Endothelial cell of umbilical vein (primary cell): ENCODE measurements at regions not wholly inside any gene's neighbourhood (a gene's known extent, or its start where the extent isn't known, plus 50 kb on each side); places are given as distances from the start of the nearest gene placed in this dataset.

Experiments
- BruUV-seq: library from RNA; stranded (reverse); fragments of 400-500 nt; replicated peaks from 2 replicates; lab custom pipeline; 2021; lab: Mats Ljungman, UMichigan
- CTCF ChIA-PET: fragments of 300-600, 350-600 bp; sonication (Branson Sonifier 250); formaldehyde crosslinking; loops from one replicate; lab custom pipeline; 2021; ENCODE audit warnings: antibody characterized with exemption, inconsistent platforms; lab: Charles Lee
- POLR2A ChIA-PET: fragments of 300-600, 350-600 bp; sonication (Branson Sonifier 250); formaldehyde crosslinking; loops from one replicate; lab custom pipeline; 2021; ENCODE audit warnings: antibody characterized with exemption, inconsistent platforms; lab: Charles Lee
- DNase-seq: peaks from one replicate; pipeline ENCODE4 v3.0.0-alpha.2; 2011; ENCODE audit warnings: low read depth, low spot score
- FAIRE-seq: peaks from 2 replicates; lab custom pipeline; 2011; peaks lifted over from hg19 to GRCh38; lab: Jason Lieb, UNC
- H2AFZ ChIP-seq: 2 replicates; pipeline ENCODE4 v1.6.0; 2012; ENCODE audit warnings: low read depth, low read length, control low read depth, inconsistent platforms
- H3K27ac ChIP-seq: 2 replicates; pipeline ENCODE4 v1.5.1; 2011; ENCODE audit warnings: low read depth, mild to moderate bottlenecking, control low read depth, low read length, moderate library complexity; ENCODE audit not compliant: insufficient read depth
- H3K27me3 ChIP-seq, 2 experiments: 2 replicates each; pipeline versions ENCODE4 v1.6.0 to v1.6.1; 2011; ENCODE audit warnings: low read length in 2 of 2, mixed read lengths in 1 of 2; ENCODE audit not compliant: control insufficient read depth in 2 of 2, insufficient read depth in 2 of 2
- H3K36me3 ChIP-seq, 2 experiments: 2 replicates in 1 of 2; 3 replicates in 1 of 2; pipeline ENCODE4 v1.5.1; 2011; ENCODE audit warnings: low read length in 2 of 2, mild to moderate bottlenecking in 1 of 2, moderate library complexity in 1 of 2; ENCODE audit not compliant: control insufficient read depth in 2 of 2, insufficient read depth in 2 of 2; ENCODE audit errors: extremely low read depth in 1 of 2
- H3K4me1 ChIP-seq: 3 replicates; pipeline ENCODE4 v1.5.1; 2011; ENCODE audit warnings: mild to moderate bottlenecking, low read length; ENCODE audit not compliant: control insufficient read depth, insufficient read depth; ENCODE audit errors: extremely low read depth
- H3K4me2 ChIP-seq: 2 replicates; pipeline ENCODE4 v1.6.1; 2011; ENCODE audit warnings: low read length, control low read depth, mixed read lengths; ENCODE audit not compliant: insufficient read depth
- H3K4me3 ChIP-seq, 3 experiments: fragments of 200-600 bp in 1 of 3; sonication (generic), shearing (Covaris generic) in 1 of 3; replicated peaks in 1 of 3; 2 replicates each; pipeline ENCODE4 v1.5.1; 2011 to 2016; ENCODE audit warnings: control low read depth in 3 of 3, low read length in 3 of 3, mild to moderate bottlenecking in 2 of 3, inconsistent platforms in 1 of 3, low read depth in 1 of 3, moderate library complexity in 1 of 3; ENCODE audit not compliant: insufficient read depth in 1 of 3
- H3K79me2 ChIP-seq: 2 replicates; pipeline ENCODE4 v1.6.0; 2012; ENCODE audit warnings: low read length, inconsistent platforms; ENCODE audit not compliant: control insufficient read depth, insufficient read depth
- H3K9ac ChIP-seq: replicated peaks from 2 replicates; pipeline ENCODE3; 2011; ENCODE audit warnings: low read length, control low read depth; ENCODE audit not compliant: insufficient read depth; ENCODE audit errors: extremely low read depth
- H3K9me1 ChIP-seq: replicated peaks from 3 replicates; pipeline ENCODE4 v1.6.0; 2011; ENCODE audit warnings: mild to moderate bottlenecking, low read length; ENCODE audit not compliant: control insufficient read depth, insufficient read depth; ENCODE audit errors: extremely low read depth
- H3K9me3 ChIP-seq: replicated peaks from 2 replicates; pipeline ENCODE4 v1.5.1; 2012; ENCODE audit warnings: low read length, inconsistent platforms; ENCODE audit not compliant: control insufficient read depth, insufficient read depth
- H4K20me1 ChIP-seq: replicated peaks from 2 replicates; pipeline ENCODE3; 2011; ENCODE audit warnings: mild to moderate bottlenecking, low read length; ENCODE audit not compliant: control insufficient read depth, insufficient read depth; ENCODE audit errors: extremely low read depth
- CTCF ChIP-seq, 2 donors: IDR thresholded peaks; 1 replicate in 1 of 2; 2 replicates in 1 of 2; pipeline ENCODE4 v1.5.1; 2011; ENCODE audit warnings: low read length in 2 of 2, mild to moderate bottlenecking in 2 of 2, moderate library complexity in 2 of 2, control low read depth in 1 of 2, inconsistent platforms in 1 of 2, low read depth in 1 of 2; ENCODE audit not compliant: insufficient read depth in 1 of 2; ENCODE audit errors: extremely low read depth in 1 of 2
- EZH2 ChIP-seq: IDR thresholded peaks from 2 replicates; pipeline ENCODE4 v1.6.1; 2012; ENCODE audit warnings: borderline replicate concordance, low read depth, mild to moderate bottlenecking, moderate library complexity, low read length, inconsistent platforms; ENCODE audit not compliant: severe bottlenecking
- FOS ChIP-seq: IDR thresholded peaks from 2 replicates; pipeline ENCODE4 v1.6.1; 2011; ENCODE audit warnings: mild to moderate bottlenecking, low read length, moderate library complexity, borderline replicate concordance; ENCODE audit not compliant: insufficient read depth
- GATA2 ChIP-seq: IDR thresholded peaks from 2 replicates; pipeline ENCODE4 v1.7.0; 2011; ENCODE audit warnings: low read depth, mild to moderate bottlenecking, moderate library complexity, mixed read lengths, low read length; ENCODE audit not compliant: insufficient read length, insufficient read depth
- JUN ChIP-seq: IDR thresholded peaks from 2 replicates; pipeline ENCODE4 v1.6.1; 2011; ENCODE audit warnings: borderline replicate concordance, low read depth; ENCODE audit not compliant: insufficient read length, insufficient read depth
- MAX ChIP-seq: IDR thresholded peaks from 2 replicates; pipeline ENCODE4 v1.6.1; 2011; ENCODE audit not compliant: insufficient read depth, insufficient read length
- MYC ChIP-seq: IDR thresholded peaks from one replicate; pipeline ENCODE4 v1.6.1; 2011; ENCODE audit warnings: mild to moderate bottlenecking, low read depth, low read length
- POLR2A ChIP-seq: IDR thresholded peaks from 2 replicates; pipeline ENCODE4 v1.6.1; 2012; ENCODE audit warnings: low read depth, mild to moderate bottlenecking, control low read depth, low read length
- POLR2AphosphoS5 ChIP-seq: IDR thresholded peaks from 2 replicates; pipeline ENCODE4 v1.6.1; 2012; ENCODE audit warnings: low read depth, mild to moderate bottlenecking, control low read depth, low read length, moderate library complexity; ENCODE audit not compliant: insufficient read depth
- dilution Hi-C: fragments of 300-500 bp; cut with MboI; formaldehyde crosslinking; loops from one replicate; pipeline ENCODE4 v1.15.0; 2019; ENCODE audit warnings: low sequenced_read_pairs; ENCODE audit not compliant: extremely low pct_ligation_motif_present
- intact Hi-C: fragments of 100-400 bp; cut with micrococcal nuclease; formaldehyde crosslinking; loops from one replicate; pipeline ENCODE4 v1.10.0; 2022

- Histone ChIP-seq H2AFZ (no peak overlapping the region), H3K9me1 (no peaks in the 10 kb centered on the region), H3K27ac (no peak overlapping the region), H3K4me1 (no peaks in the 10 kb centered on the region), H3K79me2 (no peaks in the 10 kb centered on the region), H3K27me3 (no peaks in the 10 kb centered on the region), H3K4me2 (no peak overlapping the region), H3K9ac (no peak overlapping the region), H3K4me3 (no peak overlapping the region), H3K36me3 (no peaks in the 10 kb centered on the region), H4K20me1 (no peaks in the 10 kb centered on the region), H3K9me3 (no peaks in the 10 kb centered on the region)
- DNase-seq (no peak), FAIRE-seq (no peak)
- POLR2A ChIA-PET = no interaction called here
- TF ChIP-seq FOS = no peak
- no peak for TF ChIP-seq JUN
- TF ChIP-seq GATA2 = no peak
- no peak for TF ChIP-seq POLR2A
- no peak for TF ChIP-seq EZH2
- TF ChIP-seq CTCF (IDR thresholded peaks at IDR 0.05; ENCODE audit: extremely low read depth in 1 of 2, insufficient read depth in 1 of 2, low read depth in 1 of 2, low read length in 2 of 2) = no peak
- no peak for TF ChIP-seq MAX
- no peak for TF ChIP-seq MYC
- TF ChIP-seq POLR2AphosphoS5 = no peak
- dilution Hi-C loops (no loop called here), intact Hi-C loops (no loop called here)
- CTCF ChIA-PET = interaction anchor here (0.6 to 1.4 kb wide), 2 partner anchors 8 to 29 kb away, joined by 3 to 4 read pairs; no protein-coding TSS in a partner anchor
- no TSS peak for BruUV-seq
These were observed 169.3 kb downstream of the TTLL2 start for GRCh38 chr6:167493976-167494697.
